Endometrial microvascular endothelial cells (primary cell): ENCODE measurements at regions not wholly inside any gene's neighbourhood (a gene's known extent, or its start where the extent isn't known, plus 50 kb on each side); places are given as distances from the start of the nearest gene placed in this dataset.

Experiments
- in situ Hi-C: cut with HindIII; loops from 2 replicates; pipeline ENCODE4 v1.10.0; 2017; ENCODE audit warnings: low sequenced_read_pairs, low pct_unique_long_range_greater_than_20kb; ENCODE audit errors: inconsistent ontology term

- in situ Hi-C loops: no loop called here
Observed at GRCh38 chr3:151989621-151990020, 116.2 kb downstream of the SUCNR1 start.

DNA sequence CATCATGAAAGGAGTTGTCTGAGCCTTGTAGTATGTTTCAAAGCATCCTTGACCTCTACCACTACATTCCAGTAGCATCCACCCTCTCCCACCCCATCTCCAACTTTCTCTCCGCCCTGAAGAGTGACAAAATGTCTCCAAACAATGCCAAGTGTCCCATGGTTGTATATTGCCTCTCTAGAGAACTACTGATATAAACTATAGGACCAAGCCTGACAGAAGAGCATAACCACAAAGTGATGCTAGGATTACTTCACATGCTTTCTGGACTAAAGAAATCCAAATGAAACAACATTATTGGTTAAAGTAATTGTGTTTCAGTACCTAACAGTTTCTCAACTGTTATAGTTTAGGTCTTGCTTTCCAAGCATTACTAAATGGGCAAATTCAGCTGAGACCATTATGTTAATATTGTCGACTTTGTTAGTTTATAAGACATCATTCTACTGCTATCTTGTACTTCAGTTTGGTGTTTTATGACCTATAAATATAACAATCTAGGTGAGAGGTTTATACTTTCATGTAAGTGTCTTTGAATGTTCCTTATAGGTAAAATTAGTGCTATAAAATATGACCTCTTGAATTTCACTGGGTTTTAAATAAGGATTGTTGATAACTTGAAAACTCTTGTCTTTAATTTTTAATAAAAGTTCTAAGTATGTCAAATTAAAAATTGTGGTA lies 117.4 kb downstream of the SUCNR1 start:
- in situ Hi-C loops: no loop called here

- in situ Hi-C loops: no loop called here
Observed at GRCh38 chr3:151992326-151993041, 119.0 kb downstream of the SUCNR1 start.

- in situ Hi-C loops: no loop called here
Observed at GRCh38 chr3:151995091-151995490, 121.6 kb downstream of the SUCNR1 start.

- in situ Hi-C loops: no loop called here
Observed at GRCh38 chr3:151998744-151999143, 125.3 kb downstream of the SUCNR1 start.

GRCh38 chr3:151999936-152000335 lies 126.5 kb downstream of the SUCNR1 start:
- in situ Hi-C loops: no loop called here

- in situ Hi-C loops: no loop called here
Observed at GRCh38 chr3:152011812-152012735, 138.6 kb downstream of the SUCNR1 start.

DNA sequence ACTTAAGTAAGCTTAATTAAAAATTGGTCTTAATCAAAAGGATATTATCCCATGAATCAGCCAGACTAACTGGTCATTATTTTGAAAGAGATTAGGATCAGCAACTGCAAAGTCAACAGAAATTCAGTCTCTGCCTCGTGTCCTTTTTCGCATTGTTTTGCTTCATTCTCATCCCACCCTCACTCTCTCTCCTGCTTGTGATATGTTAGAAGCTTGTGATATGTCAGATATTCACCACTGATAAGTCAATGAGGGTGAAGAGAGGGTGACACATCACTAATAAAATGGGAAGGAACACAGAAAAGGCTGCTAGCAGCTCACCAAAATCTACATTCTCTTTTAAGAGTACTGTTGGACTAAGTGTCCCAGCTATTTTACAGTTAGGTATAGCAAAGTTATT lies 146.1 kb downstream of the SUCNR1 start:
- in situ Hi-C loops: no loop called here

GRCh38 chr3:152021951-152022461 lies 148.6 kb downstream of the SUCNR1 start:
- in situ Hi-C loops: no loop called here

DNA sequence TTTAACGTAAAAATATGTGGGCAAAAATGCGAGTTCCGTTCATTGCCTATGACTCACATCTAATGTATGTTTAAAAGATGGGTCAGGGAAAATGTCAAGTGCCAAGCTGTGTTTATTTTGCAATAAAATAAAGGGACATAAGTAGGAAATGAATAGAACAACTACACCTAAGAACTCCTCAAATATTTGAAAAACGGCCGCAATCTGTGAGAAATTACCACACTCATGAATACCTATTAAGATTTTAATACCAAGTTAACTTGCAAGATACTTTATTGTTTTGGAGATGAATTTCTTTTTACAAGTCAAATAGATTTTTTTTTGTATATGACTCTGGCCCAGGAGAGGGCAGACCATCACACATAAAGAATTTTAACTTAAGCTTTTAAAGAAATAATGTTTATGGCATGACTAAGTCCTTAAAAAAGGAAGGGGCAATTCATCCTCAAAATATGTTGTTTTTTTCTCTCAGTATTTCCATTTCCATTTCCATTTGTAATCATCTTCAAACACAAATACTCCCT lies 152.7 kb downstream of the SUCNR1 start:
- in situ Hi-C loops: no loop called here

- in situ Hi-C loops: no loop called here
Observed at GRCh38 chr3:152030320-152030719, 156.9 kb downstream of the SUCNR1 start.

DNA sequence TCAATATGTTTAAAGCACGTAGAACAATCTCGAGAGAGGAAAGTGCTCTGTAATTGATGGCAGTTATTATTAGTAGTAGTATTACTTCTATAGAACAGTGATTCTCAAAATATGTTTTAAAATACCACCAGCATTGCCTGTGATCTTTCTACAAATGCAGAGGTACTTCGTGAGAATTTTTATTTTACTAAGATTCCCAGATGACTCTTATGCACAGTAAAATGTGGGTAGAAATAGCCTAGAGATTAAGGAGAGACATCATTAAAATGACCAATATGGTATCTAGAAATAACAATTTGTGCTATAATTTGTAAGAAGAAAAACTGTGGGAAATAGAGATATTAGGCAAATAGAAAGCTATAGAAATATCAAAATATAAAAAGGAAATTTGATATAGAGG lies 157.9 kb downstream of the SUCNR1 start:
- in situ Hi-C loops: no loop called here

- in situ Hi-C loops: no loop called here
Observed at GRCh38 chr3:152037297-152037696, 163.9 kb downstream of the SUCNR1 start.

DNA sequence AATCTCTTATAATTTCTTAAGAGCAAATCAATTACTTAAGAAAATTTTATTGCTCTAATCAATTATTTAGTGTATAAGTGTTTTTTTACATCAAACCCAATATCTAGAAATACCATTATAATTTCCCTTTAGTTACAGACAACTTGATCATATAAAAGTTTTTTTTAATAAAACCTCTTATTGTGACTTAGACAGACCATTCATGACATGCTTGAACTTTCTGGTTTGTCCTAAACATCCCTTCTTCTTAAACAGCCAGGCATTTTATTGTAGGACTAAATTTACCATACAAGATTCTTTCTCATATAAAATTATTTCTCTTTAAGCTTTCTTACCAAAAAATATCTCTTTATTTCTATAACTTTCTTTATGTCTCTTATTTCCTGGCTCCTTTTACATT lies 164.5 kb downstream of the SUCNR1 start:
- in situ Hi-C loops: no loop called here

- in situ Hi-C loops: no loop called here
Observed at GRCh38 chr3:152038490-152038889, 165.0 kb downstream of the SUCNR1 start.

DNA sequence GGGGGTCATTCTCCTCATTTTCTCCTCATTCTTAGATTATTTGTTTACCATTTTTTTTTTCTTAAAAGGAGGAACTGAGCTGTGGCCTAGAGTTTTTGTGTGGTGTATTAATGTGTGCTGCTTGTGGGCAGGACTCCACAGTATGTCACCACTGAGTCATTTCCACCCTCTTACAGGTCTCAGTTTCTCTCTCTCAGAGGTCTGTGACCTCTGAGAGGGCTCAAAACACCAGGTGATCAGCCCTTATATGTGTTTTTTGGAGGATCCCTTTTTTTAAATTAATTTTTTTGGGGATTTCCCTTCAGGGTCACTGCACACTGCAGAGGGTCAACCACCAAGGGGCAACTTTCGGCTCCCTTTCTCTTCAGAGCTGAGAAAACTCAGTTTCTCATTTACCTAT lies 166.4 kb downstream of the SUCNR1 start:
- in situ Hi-C loops: no loop called here

GRCh38 chr3:152040319-152040718 lies 166.9 kb downstream of the SUCNR1 start:
- in situ Hi-C loops: no loop called here

DNA sequence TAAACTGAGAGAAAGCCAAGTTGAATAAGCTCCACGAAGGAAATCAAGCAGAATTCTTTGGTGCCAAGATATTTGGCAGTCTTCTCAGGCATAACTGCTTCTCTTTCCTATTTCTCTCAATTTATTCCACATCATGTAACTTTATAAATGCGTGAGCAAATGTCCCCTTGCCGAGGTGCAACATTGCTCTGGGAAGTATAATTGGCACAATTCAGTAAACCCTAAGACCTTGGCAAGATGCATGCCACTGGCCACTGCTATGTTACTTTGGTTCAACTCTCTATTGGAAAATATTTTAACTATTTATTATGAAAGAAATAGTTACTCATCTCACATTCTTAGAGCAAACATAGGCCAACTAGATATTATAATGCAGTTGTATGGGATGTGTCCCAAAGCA lies 170.2 kb downstream of the SUCNR1 start:
- in situ Hi-C loops: no loop called here

- in situ Hi-C loops: no loop called here
Observed at GRCh38 chr3:152046280-152046679, 172.8 kb downstream of the SUCNR1 start.
